Suprapubic skin (tissue), 4 donors: ENCODE measurements at regions not wholly inside any gene's neighbourhood (a gene's known extent, or its start where the extent isn't known, plus 50 kb on each side); places are given as distances from the start of the nearest gene placed in this dataset.

Experiments used
- DNase-seq, 2 donors: peaks; one replicate each; pipeline ENCODE4 v3.0.0-alpha.2; 2019; ENCODE audit warnings: low spot score in 2 of 2
- H3K27ac ChIP-seq: fragments of 200-600 bp; sonication (generic); one replicate; pipeline ENCODE4 v1.5.1; 2019
- H3K27me3 ChIP-seq: fragments of 200-600 bp; sonication (generic); one replicate; pipeline ENCODE4 v1.5.1; 2019
- H3K36me3 ChIP-seq: fragments of 200-600 bp; sonication (generic); one replicate; pipeline ENCODE4 v1.5.1; 2019
- H3K4me1 ChIP-seq: fragments of 200-600 bp; sonication (generic); one replicate; pipeline ENCODE4 v1.5.1; 2019
- H3K4me3 ChIP-seq: fragments of 200-600 bp; sonication (generic); one replicate; pipeline ENCODE4 v1.5.1; 2019; ENCODE audit warnings: mild to moderate bottlenecking
- H3K9me3 ChIP-seq: fragments of 200-600 bp; sonication (generic); one replicate; pipeline ENCODE4 v1.5.1; 2019
- EP300 ChIP-seq: sonication (generic); formaldehyde crosslinking; IDR thresholded peaks from one replicate; pipeline ENCODE4 v1.6.1; 2017; ENCODE audit warnings: antibody characterized with exemption
- POLR2A ChIP-seq, 2 donors: fragments of 450-650 bp; IDR thresholded peaks; one replicate each; pipeline ENCODE4 v1.6.1; 2017; ENCODE audit warnings: antibody characterized with exemption in 2 of 2, mild to moderate bottlenecking in 2 of 2, moderate library complexity in 2 of 2
- POLR2AphosphoS5 ChIP-seq, 3 donors: sonication (generic); formaldehyde crosslinking; IDR thresholded peaks; one replicate each; pipeline ENCODE4 v1.6.1; 2017; ENCODE audit warnings: antibody characterized with exemption in 3 of 3
- WGBS: methylation state at CpG from one replicate; pipeline ENCODE4 v1.1.5; 2018; 5-methylcytosine and 5-hydroxymethylcytosine counted together
- TF ChIP-seq, protein P1 (sequence below), 2 donors: fragments of 200-600 bp in 1 of 2; fragments of 450-650 bp in 1 of 2; sonication (generic) in 1 of 2; IDR thresholded peaks; one replicate each; pipeline ENCODE4 v1.5.1; 2016 to 2019; ENCODE audit warnings: antibody characterized with exemption in 2 of 2, mild to moderate bottlenecking in 1 of 2, moderate library complexity in 1 of 2

DNA sequence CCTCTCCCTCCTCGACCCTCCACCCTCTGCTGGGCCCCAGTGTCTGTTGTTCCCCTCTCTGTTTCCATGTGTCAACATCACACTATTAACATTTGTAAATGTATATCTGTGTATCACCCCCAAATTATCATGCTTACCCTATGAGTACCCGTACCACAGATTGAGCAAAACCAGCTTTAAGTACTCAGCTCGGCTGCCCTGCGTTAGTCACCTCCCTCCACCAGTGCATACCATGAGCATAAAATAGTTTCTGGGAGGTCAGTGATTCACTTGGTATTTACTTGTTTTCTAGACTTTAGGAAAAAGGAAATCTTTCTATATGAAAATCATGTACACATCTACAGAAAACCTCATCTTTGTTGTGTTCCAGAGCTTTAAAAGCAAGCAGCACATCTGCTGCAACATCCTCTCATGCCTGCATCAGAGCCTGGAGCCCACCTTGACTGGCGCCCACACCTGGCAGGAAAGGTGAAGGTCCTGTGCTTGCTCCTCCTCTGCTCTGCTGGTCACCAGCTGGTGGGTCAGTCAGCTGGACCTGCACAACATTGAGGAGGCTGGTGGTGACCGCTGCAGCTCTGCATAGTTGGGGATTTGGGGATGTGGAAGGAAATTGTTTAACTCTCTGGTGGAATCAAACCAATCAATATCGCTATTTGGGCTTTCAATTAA, 214.4 kb upstream of the KLF3 start:
- DNase-seq = no peak
- no peaks in the 10 kb centered on the region for H3K9me3 ChIP-seq
- no peaks in the 10 kb centered on the region for H3K27me3 ChIP-seq
- TF ChIP-seq, protein P1, sequence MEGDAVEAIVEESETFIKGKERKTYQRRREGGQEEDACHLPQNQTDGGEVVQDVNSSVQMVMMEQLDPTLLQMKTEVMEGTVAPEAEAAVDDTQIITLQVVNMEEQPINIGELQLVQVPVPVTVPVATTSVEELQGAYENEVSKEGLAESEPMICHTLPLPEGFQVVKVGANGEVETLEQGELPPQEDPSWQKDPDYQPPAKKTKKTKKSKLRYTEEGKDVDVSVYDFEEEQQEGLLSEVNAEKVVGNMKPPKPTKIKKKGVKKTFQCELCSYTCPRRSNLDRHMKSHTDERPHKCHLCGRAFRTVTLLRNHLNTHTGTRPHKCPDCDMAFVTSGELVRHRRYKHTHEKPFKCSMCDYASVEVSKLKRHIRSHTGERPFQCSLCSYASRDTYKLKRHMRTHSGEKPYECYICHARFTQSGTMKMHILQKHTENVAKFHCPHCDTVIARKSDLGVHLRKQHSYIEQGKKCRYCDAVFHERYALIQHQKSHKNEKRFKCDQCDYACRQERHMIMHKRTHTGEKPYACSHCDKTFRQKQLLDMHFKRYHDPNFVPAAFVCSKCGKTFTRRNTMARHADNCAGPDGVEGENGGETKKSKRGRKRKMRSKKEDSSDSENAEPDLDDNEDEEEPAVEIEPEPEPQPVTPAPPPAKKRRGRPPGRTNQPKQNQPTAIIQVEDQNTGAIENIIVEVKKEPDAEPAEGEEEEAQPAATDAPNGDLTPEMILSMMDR (IDR thresholded peaks at IDR 0.05) = no peak
- 94% methylated on average over 7 of the region's 7 CpGs for WGBS
- no peaks in the 10 kb centered on the region for H3K36me3 ChIP-seq
- H3K4me1 ChIP-seq = no peaks in the 10 kb centered on the region
- no peak overlapping the region for H3K27ac ChIP-seq
- no peak overlapping the region for H3K4me3 ChIP-seq

GRCh38 chr4:38452009-38452408, 212.0 kb upstream of the KLF3 start:
- DNase-seq = no peak

GRCh38 chr4:38452542-38452941, 211.5 kb upstream of the KLF3 start:
- Histone ChIP-seq H3K9me3 (no peaks in the 10 kb centered on the region), H3K27ac (no peak overlapping the region), H3K27me3 (no peaks in the 10 kb centered on the region), H3K4me3 (no peak overlapping the region), H3K4me1 (peaks cover 9% of the 10 kb centered on the region), H3K36me3 (no peaks in the 10 kb centered on the region)
- no peak for TF ChIP-seq EP300
- TF ChIP-seq POLR2AphosphoS5 (IDR thresholded peaks at IDR 0.05) = no peak
- TF ChIP-seq POLR2A (IDR thresholded peaks at IDR 0.05) = no peak
- TF ChIP-seq, protein P1 (IDR thresholded peaks at IDR 0.05) = no peak
- WGBS = 59% methylated on average over 3 of the region's 3 CpGs
- no peak for DNase-seq

More at GRCh38 chr4:38452009-38452408, 212.0 kb upstream of the KLF3 start:
- Histone ChIP-seq H3K9me3 (no peaks in the 10 kb centered on the region), H3K4me1 (peaks cover 9% of the 10 kb centered on the region), H3K36me3 (no peaks in the 10 kb centered on the region), H3K4me3 (no peak overlapping the region), H3K27me3 (no peaks in the 10 kb centered on the region), H3K27ac (no peak overlapping the region)
- TF ChIP-seq EP300 (no peak), POLR2A (IDR thresholded peaks at IDR 0.05) (no peak), POLR2AphosphoS5 (IDR thresholded peaks at IDR 0.05) (no peak)
- TF ChIP-seq, protein P1 (IDR thresholded peaks at IDR 0.05) = no peak

DNA sequence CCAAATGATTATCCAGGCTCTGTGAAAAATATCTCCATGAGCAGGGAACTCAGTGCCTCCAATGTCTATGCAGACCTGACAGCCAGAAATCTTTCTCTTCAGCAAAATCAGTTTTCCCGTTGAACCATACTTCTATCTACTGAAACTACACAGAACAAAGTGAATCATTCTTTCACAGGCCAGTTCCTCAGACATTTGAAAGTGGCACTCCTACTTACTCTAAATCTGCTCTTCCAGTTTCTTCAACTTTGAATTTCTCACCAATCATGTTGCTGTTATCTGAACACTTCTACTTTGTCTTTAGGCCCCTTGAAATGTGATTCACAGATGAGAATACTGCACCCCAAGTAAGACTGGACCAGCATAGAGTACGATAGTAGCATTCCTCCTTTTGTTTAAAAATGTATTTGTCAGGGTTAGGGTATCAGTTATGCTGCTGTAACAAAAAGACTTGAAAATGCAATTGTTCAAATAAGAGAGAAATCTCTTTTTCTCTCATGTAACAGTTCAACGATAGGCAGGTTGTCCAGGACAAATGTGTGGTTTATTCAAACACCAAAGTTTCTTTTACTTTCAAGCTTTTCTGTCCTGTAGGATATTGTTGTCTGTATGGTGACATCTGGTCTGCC, 210.6 kb upstream of the KLF3 start:
- Histone ChIP-seq H3K9me3 (no peaks in the 10 kb centered on the region), H3K36me3 (no peaks in the 10 kb centered on the region), H3K4me3 (no peak overlapping the region), H3K27ac (no peak overlapping the region), H3K4me1 (peaks cover 9% of the 10 kb centered on the region), H3K27me3 (no peaks in the 10 kb centered on the region)
- no peak for DNase-seq
- 91% methylated on average over 3 of the region's 3 CpGs for WGBS
- TF ChIP-seq POLR2A (IDR thresholded peaks at IDR 0.05) (no peak), POLR2AphosphoS5 (IDR thresholded peaks at IDR 0.05) (no peak), EP300 (no peak)
- TF ChIP-seq, protein P1 (IDR thresholded peaks at IDR 0.05) = no peak

GRCh38 chr4:38454284-38454683, 209.7 kb upstream of the KLF3 start:
- Histone ChIP-seq H3K9me3 (no peaks in the 10 kb centered on the region), H3K4me3 (no peak overlapping the region), H3K27ac (no peak overlapping the region), H3K4me1 (peaks cover 9% of the 10 kb centered on the region), H3K36me3 (no peaks in the 10 kb centered on the region), H3K27me3 (no peaks in the 10 kb centered on the region)
- no peak for DNase-seq
- 87% methylated on average over 3 of the region's 3 CpGs for WGBS
- no peak for TF ChIP-seq EP300
- TF ChIP-seq POLR2AphosphoS5 (IDR thresholded peaks at IDR 0.05) = no peak
- no peak for TF ChIP-seq POLR2A (IDR thresholded peaks at IDR 0.05)
- TF ChIP-seq, protein P1 (IDR thresholded peaks at IDR 0.05) = no peak
